ENCODE measurements at regions not wholly inside any gene's neighbourhood (a gene's known extent, or its start where the extent isn't known, plus 50 kb on each side); places are given as distances from the start of the nearest gene placed in this dataset.

- Histone ChIP-seq H3K27ac (ENCODE audit: low read length) (no peak overlapping the region), H3K4me1 (ENCODE audit: low read length) (no peaks in the 10 kb centered on the region)
Measured at GRCh38 chr4:179766938-179767337, 2324.7 kb upstream of the AGA start.

GRCh38 chr4:179768996-179769395 lies 2326.8 kb upstream of the AGA start:
- H3K27me3 ChIP-seq (ENCODE audit: low read length) = no peaks in the 10 kb centered on the region
- H3K9me2 ChIP-seq (replicated peaks; ENCODE audit: insufficient read depth, low read length) = no peaks in the 10 kb centered on the region
- no peaks in the 10 kb centered on the region for H3K4me1 ChIP-seq (ENCODE audit: low read length)
- no peak overlapping the region for H3K4me2 ChIP-seq (ENCODE audit: low read depth, low read length, poor library complexity, severe bottlenecking)
- no peaks in the 10 kb centered on the region for H4K20me1 ChIP-seq (ENCODE audit: insufficient read depth, low read depth, low read length)
- H3K9ac ChIP-seq (ENCODE audit: low read length) = no peak overlapping the region
- no peak overlapping the region for H2AFZ ChIP-seq (ENCODE audit: low read length)
- H3K36me3 ChIP-seq (ENCODE audit: insufficient read depth, low read length) = no peaks in the 10 kb centered on the region
- H3K9me3 ChIP-seq (ENCODE audit: low read length) = no peaks in the 10 kb centered on the region
- no peak for DNase-seq
- H3K27ac ChIP-seq (ENCODE audit: low read length) = no peak overlapping the region
- no peaks in the 10 kb centered on the region for H3K79me2 ChIP-seq (ENCODE audit: low read length)
- no peak overlapping the region for H3K4me3 ChIP-seq (ENCODE audit: low read length)

More at GRCh38 chr4:179766938-179767337, 2324.7 kb upstream of the AGA start:
- Histone ChIP-seq H3K9me2 (replicated peaks; ENCODE audit: insufficient read depth, low read length) (no peaks in the 10 kb centered on the region), H3K27me3 (ENCODE audit: low read length) (no peaks in the 10 kb centered on the region), H2AFZ (ENCODE audit: low read length) (no peak overlapping the region), H3K79me2 (ENCODE audit: low read length) (no peaks in the 10 kb centered on the region), H4K20me1 (ENCODE audit: insufficient read depth, low read depth, low read length) (no peaks in the 10 kb centered on the region), H3K4me2 (ENCODE audit: low read depth, low read length, poor library complexity, severe bottlenecking) (no peak overlapping the region), H3K4me3 (ENCODE audit: low read length) (no peak overlapping the region), H3K9ac (ENCODE audit: low read length) (no peak overlapping the region), H3K36me3 (ENCODE audit: insufficient read depth, low read length) (no peaks in the 10 kb centered on the region), H3K9me3 (ENCODE audit: low read length) (no peaks in the 10 kb centered on the region)
- DNase-seq = no peak

GRCh38 chr4:179797738-179798137 lies 2355.5 kb upstream of the AGA start:
- H3K9me2 ChIP-seq (replicated peaks; ENCODE audit: insufficient read depth, low read length) = no peaks in the 10 kb centered on the region
- no peak overlapping the region for H2AFZ ChIP-seq (ENCODE audit: low read length)
- no peaks in the 10 kb centered on the region for H3K36me3 ChIP-seq (ENCODE audit: insufficient read depth, low read length)
- DNase-seq = no peak
- no peaks in the 10 kb centered on the region for H3K27me3 ChIP-seq (ENCODE audit: low read length)
- no peak overlapping the region for H3K27ac ChIP-seq (ENCODE audit: low read length)
- no peaks in the 10 kb centered on the region for H3K9me3 ChIP-seq (ENCODE audit: low read length)
- no peak overlapping the region for H3K9ac ChIP-seq (ENCODE audit: low read length)
- H3K4me3 ChIP-seq (ENCODE audit: low read length) = no peak overlapping the region
- no peaks in the 10 kb centered on the region for H4K20me1 ChIP-seq (ENCODE audit: insufficient read depth, low read depth, low read length)
- H3K79me2 ChIP-seq (ENCODE audit: low read length) = no peaks in the 10 kb centered on the region
- H3K4me1 ChIP-seq (ENCODE audit: low read length) = no peaks in the 10 kb centered on the region
- H3K4me2 ChIP-seq (ENCODE audit: low read depth, low read length, poor library complexity, severe bottlenecking) = no peak overlapping the region

- H3K9ac ChIP-seq (ENCODE audit: low read length) = no peak overlapping the region
- no peak overlapping the region for H2AFZ ChIP-seq (ENCODE audit: low read length)
- H3K27me3 ChIP-seq (ENCODE audit: low read length) = no peaks in the 10 kb centered on the region
- no peaks in the 10 kb centered on the region for H4K20me1 ChIP-seq (ENCODE audit: insufficient read depth, low read depth, low read length)
- no peaks in the 10 kb centered on the region for H3K36me3 ChIP-seq (ENCODE audit: insufficient read depth, low read length)
- no peaks in the 10 kb centered on the region for H3K9me3 ChIP-seq (ENCODE audit: low read length)
- H3K4me1 ChIP-seq (ENCODE audit: low read length) = no peaks in the 10 kb centered on the region
- H3K4me2 ChIP-seq (ENCODE audit: low read depth, low read length, poor library complexity, severe bottlenecking) = no peak overlapping the region
- H3K4me3 ChIP-seq (ENCODE audit: low read length) = no peak overlapping the region
- no peak overlapping the region for H3K27ac ChIP-seq (ENCODE audit: low read length)
- DNase-seq = no peak
- no peaks in the 10 kb centered on the region for H3K9me2 ChIP-seq (replicated peaks; ENCODE audit: insufficient read depth, low read length)
- no peaks in the 10 kb centered on the region for H3K79me2 ChIP-seq (ENCODE audit: low read length)
Measured at GRCh38 chr4:179803857-179804256, 2361.6 kb upstream of the AGA start.

GRCh38 chr4:179804440-179804839 lies 2362.2 kb upstream of the AGA start:
- H2AFZ ChIP-seq (ENCODE audit: low read length) = no peak overlapping the region
- H3K79me2 ChIP-seq (ENCODE audit: low read length) = no peaks in the 10 kb centered on the region
- no peaks in the 10 kb centered on the region for H3K27me3 ChIP-seq (ENCODE audit: low read length)
- no peaks in the 10 kb centered on the region for H4K20me1 ChIP-seq (ENCODE audit: insufficient read depth, low read depth, low read length)
- H3K9me3 ChIP-seq (ENCODE audit: low read length) = no peaks in the 10 kb centered on the region
- DNase-seq = no peak
- H3K9me2 ChIP-seq (replicated peaks; ENCODE audit: insufficient read depth, low read length) = no peaks in the 10 kb centered on the region
- no peak overlapping the region for H3K4me2 ChIP-seq (ENCODE audit: low read depth, low read length, poor library complexity, severe bottlenecking)
- H3K9ac ChIP-seq (ENCODE audit: low read length) = no peak overlapping the region
- no peak overlapping the region for H3K27ac ChIP-seq (ENCODE audit: low read length)
- H3K36me3 ChIP-seq (ENCODE audit: insufficient read depth, low read length) = no peaks in the 10 kb centered on the region
- H3K4me1 ChIP-seq (ENCODE audit: low read length) = no peaks in the 10 kb centered on the region
- H3K4me3 ChIP-seq (ENCODE audit: low read length) = no peak overlapping the region

- no peak overlapping the region for H3K27ac ChIP-seq (ENCODE audit: low read length)
- no peaks in the 10 kb centered on the region for H3K27me3 ChIP-seq (ENCODE audit: low read length)
- no peaks in the 10 kb centered on the region for H3K9me3 ChIP-seq (ENCODE audit: low read length)
- H3K4me2 ChIP-seq (ENCODE audit: low read depth, low read length, poor library complexity, severe bottlenecking) = no peak overlapping the region
- H3K4me1 ChIP-seq (ENCODE audit: low read length) = no peaks in the 10 kb centered on the region
- H2AFZ ChIP-seq (ENCODE audit: low read length) = no peak overlapping the region
- no peaks in the 10 kb centered on the region for H4K20me1 ChIP-seq (ENCODE audit: insufficient read depth, low read depth, low read length)
- no peaks in the 10 kb centered on the region for H3K36me3 ChIP-seq (ENCODE audit: insufficient read depth, low read length)
- H3K4me3 ChIP-seq (ENCODE audit: low read length) = no peak overlapping the region
- no peak for DNase-seq
- H3K9ac ChIP-seq (ENCODE audit: low read length) = no peak overlapping the region
- no peaks in the 10 kb centered on the region for H3K79me2 ChIP-seq (ENCODE audit: low read length)
- H3K9me2 ChIP-seq (replicated peaks; ENCODE audit: insufficient read depth, low read length) = no peaks in the 10 kb centered on the region
Measured at GRCh38 chr4:179817317-179817716, 2375.1 kb upstream of the AGA start.

- no peak for DNase-seq
- no peak overlapping the region for H3K27ac ChIP-seq (ENCODE audit: low read length)
- no peaks in the 10 kb centered on the region for H3K9me2 ChIP-seq (replicated peaks; ENCODE audit: insufficient read depth, low read length)
- H3K4me1 ChIP-seq (ENCODE audit: low read length) = no peaks in the 10 kb centered on the region
- no peak overlapping the region for H3K4me2 ChIP-seq (ENCODE audit: low read depth, low read length, poor library complexity, severe bottlenecking)
- H3K9ac ChIP-seq (ENCODE audit: low read length) = no peak overlapping the region
- no peak overlapping the region for H2AFZ ChIP-seq (ENCODE audit: low read length)
- H4K20me1 ChIP-seq (ENCODE audit: insufficient read depth, low read depth, low read length) = no peaks in the 10 kb centered on the region
- no peaks in the 10 kb centered on the region for H3K27me3 ChIP-seq (ENCODE audit: low read length)
- no peaks in the 10 kb centered on the region for H3K9me3 ChIP-seq (ENCODE audit: low read length)
- no peak overlapping the region for H3K4me3 ChIP-seq (ENCODE audit: low read length)
- no peaks in the 10 kb centered on the region for H3K79me2 ChIP-seq (ENCODE audit: low read length)
- H3K36me3 ChIP-seq (ENCODE audit: insufficient read depth, low read length) = no peaks in the 10 kb centered on the region
Measured at GRCh38 chr4:179823342-179823741, 2381.1 kb upstream of the AGA start.

- Histone ChIP-seq H2AFZ (ENCODE audit: low read length) (no peak overlapping the region), H3K4me2 (ENCODE audit: low read depth, low read length, poor library complexity, severe bottlenecking) (no peak overlapping the region), H3K9me3 (ENCODE audit: low read length) (no peaks in the 10 kb centered on the region), H3K27me3 (ENCODE audit: low read length) (no peaks in the 10 kb centered on the region), H3K9me2 (replicated peaks; ENCODE audit: insufficient read depth, low read length) (no peaks in the 10 kb centered on the region), H3K4me1 (ENCODE audit: low read length) (no peaks in the 10 kb centered on the region), H3K27ac (ENCODE audit: low read length) (no peak overlapping the region), H3K36me3 (ENCODE audit: insufficient read depth, low read length) (no peaks in the 10 kb centered on the region), H4K20me1 (ENCODE audit: insufficient read depth, low read depth, low read length) (no peaks in the 10 kb centered on the region), H3K79me2 (ENCODE audit: low read length) (no peaks in the 10 kb centered on the region), H3K9ac (ENCODE audit: low read length) (no peak overlapping the region), H3K4me3 (ENCODE audit: low read length) (no peak overlapping the region)
- no peak for DNase-seq
Measured at GRCh38 chr4:179831274-179831673, 2389.0 kb upstream of the AGA start.
